ENCODE measurements at regions not wholly inside any gene's neighbourhood (a gene's known extent, or its start where the extent isn't known, plus 50 kb on each side); places are given as distances from the start of the nearest gene placed in this dataset.

GRCh38 chr18:76730901-76731300, 91.5 kb upstream of the ZNF236 start:
- TF ChIP-seq YY1 (IDR thresholded peaks at IDR 0.05; ENCODE audit: insufficient read depth, insufficient read length) (no peak), ZNF274 (IDR thresholded peaks at IDR 0.05; ENCODE audit: low read depth, low read length) (no peak), SUZ12 (IDR thresholded peaks at IDR 0.05; ENCODE audit: extremely low read depth, insufficient read depth, insufficient read length) (no peak)
